Esophagus muscularis mucosa (tissue), 3 donors: ENCODE measurements at regions not wholly inside any gene's neighbourhood (a gene's known extent, or its start where the extent isn't known, plus 50 kb on each side); places are given as distances from the start of the nearest gene placed in this dataset.

ENCODE experiments used
- POLR2A ChIP-seq: fragments of 450-650 bp; IDR thresholded peaks from one replicate; pipeline ENCODE4 v1.6.1; 2017; ENCODE audit warnings: antibody characterized with exemption, moderate library complexity, mild to moderate bottlenecking, low read depth
- TF ChIP-seq, protein P1 (sequence below), 3 experiments: fragments of 200-600 bp in 2 of 3; fragments of 450-650 bp in 1 of 3; sonication (generic) in 2 of 3; IDR thresholded peaks; one replicate each; pipeline ENCODE4 v1.5.1; 2017 to 2019; ENCODE audit warnings: antibody characterized with exemption in 3 of 3, mild to moderate bottlenecking in 2 of 3, moderate library complexity in 1 of 3

DNA sequence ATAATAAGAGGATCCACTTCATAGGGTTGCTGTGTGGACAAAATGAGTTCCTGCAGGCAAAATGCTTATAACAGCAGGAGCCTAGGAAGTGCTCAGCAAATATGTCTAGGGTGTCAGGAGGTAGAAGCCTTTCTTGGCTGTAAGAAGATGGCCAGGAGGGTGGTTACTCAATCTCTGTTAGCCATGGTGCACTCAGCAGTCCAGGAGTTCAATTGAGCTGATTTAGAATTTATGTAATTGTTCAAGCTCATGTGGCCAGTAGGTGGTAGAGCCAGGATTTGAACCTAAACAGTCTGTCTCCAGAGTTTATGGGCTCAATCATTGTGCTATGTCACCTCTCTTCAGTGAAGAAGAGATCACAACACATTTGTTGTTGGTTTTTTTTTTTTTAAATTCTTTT, 381.2 kb downstream of the KIF4B start:
- TF ChIP-seq, protein P1, sequence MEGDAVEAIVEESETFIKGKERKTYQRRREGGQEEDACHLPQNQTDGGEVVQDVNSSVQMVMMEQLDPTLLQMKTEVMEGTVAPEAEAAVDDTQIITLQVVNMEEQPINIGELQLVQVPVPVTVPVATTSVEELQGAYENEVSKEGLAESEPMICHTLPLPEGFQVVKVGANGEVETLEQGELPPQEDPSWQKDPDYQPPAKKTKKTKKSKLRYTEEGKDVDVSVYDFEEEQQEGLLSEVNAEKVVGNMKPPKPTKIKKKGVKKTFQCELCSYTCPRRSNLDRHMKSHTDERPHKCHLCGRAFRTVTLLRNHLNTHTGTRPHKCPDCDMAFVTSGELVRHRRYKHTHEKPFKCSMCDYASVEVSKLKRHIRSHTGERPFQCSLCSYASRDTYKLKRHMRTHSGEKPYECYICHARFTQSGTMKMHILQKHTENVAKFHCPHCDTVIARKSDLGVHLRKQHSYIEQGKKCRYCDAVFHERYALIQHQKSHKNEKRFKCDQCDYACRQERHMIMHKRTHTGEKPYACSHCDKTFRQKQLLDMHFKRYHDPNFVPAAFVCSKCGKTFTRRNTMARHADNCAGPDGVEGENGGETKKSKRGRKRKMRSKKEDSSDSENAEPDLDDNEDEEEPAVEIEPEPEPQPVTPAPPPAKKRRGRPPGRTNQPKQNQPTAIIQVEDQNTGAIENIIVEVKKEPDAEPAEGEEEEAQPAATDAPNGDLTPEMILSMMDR (IDR thresholded peaks at IDR 0.05): no peak
- TF ChIP-seq POLR2A: no peak
